PFSK-1 (cell line): ENCODE measurements at regions not wholly inside any gene's neighbourhood (a gene's known extent, or its start where the extent isn't known, plus 50 kb on each side); places are given as distances from the start of the nearest gene placed in this dataset.

ENCODE experiments used
- POLR2AphosphoS5 ChIP-seq: IDR thresholded peaks from 2 replicates; pipeline ENCODE4 v1.6.1; 2012; ENCODE audit warnings: low read depth, mild to moderate bottlenecking, control low read depth, low read length, moderate library complexity
- REST ChIP-seq, 2 experiments: IDR thresholded peaks; 2 replicates each; pipeline versions ENCODE4 v1.6.1 to v1.8.0; 2011 to 2012; ENCODE audit warnings: low read depth in 2 of 2, low read length in 2 of 2, control low read depth in 1 of 2, inconsistent platforms in 1 of 2, mild to moderate bottlenecking in 1 of 2, moderate library complexity in 1 of 2; ENCODE audit not compliant: insufficient read depth in 1 of 2

- TF ChIP-seq REST (IDR thresholded peaks at IDR 0.05; ENCODE audit: insufficient read depth in 1 of 2, low read depth in 2 of 2, low read length in 2 of 2) (no peak), POLR2AphosphoS5 (no peak)
These were observed 657.6 kb downstream of the BRD1 start for GRCh38 chr22:49170053-49170452.
